Sigmoid colon (tissue), 4 donors: ENCODE measurements at regions not wholly inside any gene's neighbourhood (a gene's known extent, or its start where the extent isn't known, plus 50 kb on each side); places are given as distances from the start of the nearest gene placed in this dataset.
"Not testable (repeated sequence)": the region's sequence is repeated elsewhere in the genome, so short reads cannot be mapped to it uniquely, and the experiment has no call there.

Source experiments
- EP300 ChIP-seq, 4 donors: sonication (generic); formaldehyde crosslinking; IDR thresholded peaks; one replicate each; pipeline ENCODE4 v1.6.1; 2017; ENCODE audit warnings: antibody characterized with exemption in 4 of 4
- POLR2A ChIP-seq, 2 donors: fragments of 450-650 bp; IDR thresholded peaks; one replicate each; pipeline ENCODE4 v1.6.1; 2016; ENCODE audit warnings: antibody characterized with exemption in 2 of 2, mild to moderate bottlenecking in 2 of 2, moderate library complexity in 2 of 2
- TF ChIP-seq, protein P1 (sequence below), 4 experiments: fragments of 450-650 bp in 3 of 4; fragments of 200-600 bp in 1 of 4; IDR thresholded peaks; one replicate each; pipeline ENCODE4 v1.5.1; 2016 to 2019; ENCODE audit warnings: antibody characterized with exemption in 4 of 4, mild to moderate bottlenecking in 3 of 4, moderate library complexity in 2 of 4

DNA sequence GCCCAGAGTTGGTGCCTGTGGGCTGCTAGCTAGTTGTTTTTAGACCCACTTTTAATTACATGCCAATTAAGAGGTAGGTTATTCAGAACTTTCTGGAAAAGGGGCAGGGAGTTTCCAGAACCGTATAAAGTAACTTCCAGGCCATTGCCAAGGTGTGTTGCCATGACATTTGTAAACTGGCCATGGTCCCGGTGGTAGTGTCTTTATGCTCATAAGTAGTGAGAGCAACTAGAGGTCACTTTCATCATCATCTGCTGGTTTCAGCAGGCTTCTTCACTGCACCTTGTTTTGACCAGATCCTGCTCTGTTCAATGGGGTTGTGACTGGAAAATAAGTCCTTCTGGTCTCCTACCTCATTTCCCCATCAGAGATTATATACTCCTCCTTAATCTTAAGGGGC is 207.0 kb downstream of the FAM72C start:
- TF ChIP-seq EP300, POLR2A (IDR thresholded peaks at IDR 0.05): not testable (repeated sequence)
- TF ChIP-seq, protein P1, sequence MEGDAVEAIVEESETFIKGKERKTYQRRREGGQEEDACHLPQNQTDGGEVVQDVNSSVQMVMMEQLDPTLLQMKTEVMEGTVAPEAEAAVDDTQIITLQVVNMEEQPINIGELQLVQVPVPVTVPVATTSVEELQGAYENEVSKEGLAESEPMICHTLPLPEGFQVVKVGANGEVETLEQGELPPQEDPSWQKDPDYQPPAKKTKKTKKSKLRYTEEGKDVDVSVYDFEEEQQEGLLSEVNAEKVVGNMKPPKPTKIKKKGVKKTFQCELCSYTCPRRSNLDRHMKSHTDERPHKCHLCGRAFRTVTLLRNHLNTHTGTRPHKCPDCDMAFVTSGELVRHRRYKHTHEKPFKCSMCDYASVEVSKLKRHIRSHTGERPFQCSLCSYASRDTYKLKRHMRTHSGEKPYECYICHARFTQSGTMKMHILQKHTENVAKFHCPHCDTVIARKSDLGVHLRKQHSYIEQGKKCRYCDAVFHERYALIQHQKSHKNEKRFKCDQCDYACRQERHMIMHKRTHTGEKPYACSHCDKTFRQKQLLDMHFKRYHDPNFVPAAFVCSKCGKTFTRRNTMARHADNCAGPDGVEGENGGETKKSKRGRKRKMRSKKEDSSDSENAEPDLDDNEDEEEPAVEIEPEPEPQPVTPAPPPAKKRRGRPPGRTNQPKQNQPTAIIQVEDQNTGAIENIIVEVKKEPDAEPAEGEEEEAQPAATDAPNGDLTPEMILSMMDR (IDR thresholded peaks at IDR 0.05): not testable (repeated sequence)
